Activated CD4-positive, alpha-beta T cell treated with anti-CD3 and anti-CD28 coated beads for 1 hour (primary cell): ENCODE measurements at regions not wholly inside any gene's neighbourhood (a gene's known extent, or its start where the extent isn't known, plus 50 kb on each side); places are given as distances from the start of the nearest gene placed in this dataset.
"Not testable (repeated sequence)": the region's sequence is repeated elsewhere in the genome, so short reads cannot be mapped to it uniquely, and the experiment has no call there.

Source experiments
- DNase-seq: peaks from one replicate; pipeline ENCODE4 v3.0.0-alpha.2; 2020

DNA sequence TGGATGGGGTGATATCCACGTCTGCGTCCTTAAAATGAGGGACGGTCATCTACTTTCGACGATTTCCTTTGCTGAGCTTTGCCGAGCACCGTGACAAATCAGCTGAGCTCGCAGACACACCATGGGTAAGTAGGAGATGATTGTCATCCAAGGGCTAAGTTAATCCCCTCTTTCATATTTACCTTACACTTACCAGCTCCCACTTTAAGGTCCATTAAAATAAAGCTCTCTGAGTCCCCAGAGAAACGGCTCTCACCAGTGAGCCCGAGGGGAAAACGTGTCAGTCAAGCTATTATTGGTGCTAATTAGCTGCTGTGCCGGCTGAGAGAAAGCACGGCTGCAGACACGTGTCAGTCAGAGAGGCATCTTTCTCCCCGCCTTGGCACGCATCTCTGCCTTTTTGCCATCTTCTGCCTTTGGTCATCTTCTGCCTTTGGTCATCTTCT, 72.2 kb downstream of the CRLF2 start:
- DNase-seq: no peak

GRCh38 chrX:1139185-1139500, 73.3 kb downstream of the CRLF2 start:
- DNase-seq: no peak

DNA sequence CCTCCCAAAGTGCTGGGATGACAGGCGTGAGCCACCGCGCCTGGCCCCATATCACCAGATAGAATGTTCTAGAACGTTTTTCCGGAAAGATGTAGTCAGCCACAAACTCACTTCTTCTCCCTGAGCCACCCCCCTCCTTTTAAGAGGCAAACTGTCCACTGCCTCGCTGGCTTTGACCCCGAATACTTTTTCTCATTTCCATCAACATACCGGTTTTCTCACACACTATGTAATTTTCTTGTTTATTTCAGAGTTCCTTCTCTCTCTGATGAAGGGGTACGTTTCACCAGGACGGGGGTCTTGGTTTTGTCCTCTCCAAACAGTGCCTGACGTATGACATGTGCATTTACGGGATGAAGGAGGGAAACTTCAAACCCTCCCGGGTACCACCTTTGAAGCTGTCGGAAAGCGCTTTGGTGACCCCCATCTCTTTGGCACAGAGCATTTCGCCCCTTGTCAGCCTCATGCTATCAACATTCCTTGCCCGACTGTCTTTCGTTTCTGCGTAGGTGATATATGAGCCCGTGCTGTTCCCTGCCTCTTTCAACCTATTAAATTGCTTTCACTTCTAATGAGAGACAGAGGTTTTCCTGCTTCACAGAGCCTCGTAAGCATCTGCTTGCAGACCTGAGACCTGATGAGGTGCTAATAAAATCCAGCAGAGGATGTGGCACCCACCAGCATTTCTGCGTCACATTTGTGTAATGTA, 73.8 kb downstream of the CRLF2 start:
- no peak for DNase-seq

GRCh38 chrX:1137531-1137930, 74.9 kb downstream of the CRLF2 start:
- DNase-seq: no peak

- not testable (repeated sequence) for DNase-seq
These were observed 75.9 kb downstream of the CRLF2 start for GRCh38 chrX:1136582-1136981.

DNA sequence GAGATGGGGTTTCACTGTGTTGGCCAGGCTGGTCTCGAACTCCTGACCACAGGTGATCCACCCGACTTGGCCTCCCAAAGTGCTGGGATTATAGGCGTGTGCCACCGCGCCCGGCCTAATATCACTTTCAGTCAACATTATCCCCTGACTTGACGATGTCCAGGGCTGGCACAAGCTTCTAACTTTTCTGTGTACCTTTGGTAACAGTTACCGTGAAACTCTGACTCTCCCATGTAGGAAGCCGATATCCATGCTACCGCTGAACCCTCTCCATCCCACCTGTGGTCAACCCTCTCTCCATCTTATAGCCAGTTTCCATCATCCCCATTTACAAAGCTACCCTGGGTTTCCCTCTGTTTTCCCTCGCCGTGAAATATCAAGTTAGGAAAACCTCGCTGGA, 77.5 kb downstream of the CRLF2 start:
- DNase-seq: no peak

- no peak for DNase-seq
These were observed 78.3 kb downstream of the CRLF2 start for GRCh38 chrX:1134156-1134555.

- DNase-seq: no peak
These were observed 85.7 kb downstream of the CRLF2 start for GRCh38 chrX:1126738-1127137.

DNA sequence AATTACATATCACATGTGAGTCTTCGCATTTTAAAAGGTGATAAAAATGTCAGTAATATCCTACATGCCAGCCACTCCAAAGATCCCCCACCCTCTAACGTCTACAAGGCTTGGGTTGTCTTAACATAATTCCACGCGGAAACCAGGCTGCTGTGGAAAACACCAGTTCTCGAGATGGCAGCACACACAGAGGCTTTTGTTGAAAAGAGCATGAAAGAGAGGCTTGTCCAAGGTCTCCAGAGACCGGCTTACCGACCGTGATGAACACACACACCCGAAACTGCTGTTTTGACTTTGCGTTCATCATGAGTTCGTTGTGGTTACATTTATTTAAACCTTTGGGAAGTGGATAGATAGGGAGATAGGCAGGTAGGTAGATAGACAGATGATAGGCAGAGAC, 87.9 kb downstream of the CRLF2 start:
- no peak for DNase-seq

GRCh38 chrX:1122851-1123250, 89.6 kb downstream of the CRLF2 start:
- DNase-seq: not testable (repeated sequence)

- no peak for DNase-seq
These were observed 93.2 kb downstream of the CRLF2 start for GRCh38 chrX:1119275-1119674.

- DNase-seq: no peak
These were observed 93.8 kb downstream of the CRLF2 start for GRCh38 chrX:1118572-1119199.

DNA sequence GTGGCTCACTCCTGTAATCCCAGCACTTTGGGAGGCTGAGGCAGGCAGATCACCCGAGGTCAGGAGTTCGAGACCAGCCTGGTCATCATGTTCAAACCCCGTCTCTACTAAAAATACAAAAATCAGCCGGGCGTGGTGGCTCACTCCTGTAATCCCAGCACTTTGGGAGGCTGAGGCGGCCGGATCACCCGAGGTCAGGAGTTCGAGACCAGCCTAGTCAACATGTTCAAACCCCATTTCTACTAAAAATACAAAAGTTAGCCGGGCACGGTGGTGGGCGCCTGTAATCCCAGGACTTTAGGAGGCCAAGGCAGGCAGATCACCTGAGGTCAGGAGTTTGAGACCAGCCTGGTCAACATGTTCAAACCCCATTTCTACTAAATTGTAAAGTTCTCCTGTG, 97.0 kb downstream of the CRLF2 start:
- not testable (repeated sequence) for DNase-seq

GRCh38 chrX:1112321-1112720, 100.1 kb downstream of the CRLF2 start:
- no peak for DNase-seq

DNA sequence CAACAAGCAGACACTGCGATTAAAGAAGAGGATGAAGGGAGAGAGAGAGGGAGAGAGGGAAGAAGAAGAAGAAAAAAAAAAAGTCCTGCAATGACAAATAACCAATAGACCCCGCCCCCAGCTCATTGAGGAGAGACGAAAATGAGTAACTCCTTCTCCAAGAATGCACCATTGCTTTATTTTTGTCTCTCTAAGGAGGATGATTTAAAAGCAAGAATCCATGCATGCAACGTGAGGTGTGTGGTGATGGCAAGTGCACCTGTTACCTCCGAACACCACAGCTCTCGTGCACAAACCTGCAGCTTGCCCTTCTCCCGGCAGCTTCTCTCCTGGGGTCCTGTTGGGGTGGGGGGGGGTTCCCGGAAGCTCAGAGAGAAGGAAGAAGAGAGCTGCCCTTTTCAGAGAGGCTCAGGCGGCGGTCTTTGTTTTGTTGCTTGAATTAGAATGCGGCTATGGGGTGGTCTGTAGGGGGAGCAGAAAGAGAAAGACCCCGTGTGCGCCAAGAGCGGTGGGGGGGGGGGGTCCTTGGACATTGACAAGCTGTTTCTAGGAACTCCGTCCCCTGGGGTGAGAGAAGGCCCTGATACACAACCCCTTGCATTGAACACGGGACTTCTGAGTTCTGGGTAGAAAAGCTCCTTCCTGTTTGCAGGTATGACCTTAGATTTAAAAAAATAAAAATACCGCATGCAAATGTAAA, 100.7 kb downstream of the CRLF2 start:
- DNase-seq: no peak

GRCh38 chrX:1109580-1110119, 102.8 kb downstream of the CRLF2 start:
- no peak for DNase-seq

DNA sequence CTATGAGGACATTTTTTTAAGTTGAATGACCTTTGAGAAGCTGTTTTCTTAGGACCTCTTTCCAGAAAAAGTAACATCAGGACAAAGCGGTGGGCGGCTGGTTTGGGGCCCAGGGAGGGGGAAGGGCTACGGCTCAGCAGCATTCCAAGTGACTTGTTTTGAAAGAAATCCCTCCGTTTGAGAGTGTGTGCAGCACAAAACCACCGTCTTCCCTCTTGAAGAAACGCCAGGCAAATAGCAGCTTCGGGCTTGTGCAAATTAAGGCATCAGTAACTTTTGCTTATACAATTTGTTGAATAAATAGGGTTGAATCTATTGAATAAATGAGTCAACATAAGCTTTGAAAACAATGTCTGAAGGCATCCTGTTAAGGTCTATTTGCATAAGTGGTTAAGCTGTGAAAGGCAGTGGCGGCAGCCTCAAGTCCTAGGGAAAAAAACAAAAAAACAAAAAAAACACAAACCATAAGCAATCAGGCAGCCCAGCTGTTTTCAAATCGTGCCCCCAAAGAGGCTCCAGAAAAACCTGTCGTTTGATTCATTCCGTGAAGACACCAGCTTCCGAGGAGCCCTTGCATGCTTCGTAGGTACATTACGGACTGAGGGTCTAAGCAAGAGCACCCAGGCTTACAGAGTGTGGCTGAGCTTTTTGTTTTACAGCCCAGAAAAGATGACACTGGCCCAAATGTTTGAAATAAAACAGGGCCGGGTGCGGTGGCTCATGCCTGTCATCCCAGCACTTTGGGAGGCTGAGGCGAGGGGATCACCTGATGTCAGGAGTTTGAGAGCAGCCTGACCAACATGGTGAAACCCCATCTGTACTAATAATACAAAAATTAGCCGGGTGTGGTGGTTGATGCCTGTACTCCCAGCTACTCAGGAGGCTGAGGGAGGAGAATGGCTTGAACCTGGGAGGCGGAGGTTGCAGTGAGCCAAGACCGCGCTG, 103.7 kb downstream of the CRLF2 start:
- no peak for DNase-seq

- DNase-seq: no peak
These were observed 105.8 kb downstream of the CRLF2 start for GRCh38 chrX:1106478-1107210.

- DNase-seq: no peak
These were observed 106.6 kb downstream of the CRLF2 start for GRCh38 chrX:1105671-1106419.

DNA sequence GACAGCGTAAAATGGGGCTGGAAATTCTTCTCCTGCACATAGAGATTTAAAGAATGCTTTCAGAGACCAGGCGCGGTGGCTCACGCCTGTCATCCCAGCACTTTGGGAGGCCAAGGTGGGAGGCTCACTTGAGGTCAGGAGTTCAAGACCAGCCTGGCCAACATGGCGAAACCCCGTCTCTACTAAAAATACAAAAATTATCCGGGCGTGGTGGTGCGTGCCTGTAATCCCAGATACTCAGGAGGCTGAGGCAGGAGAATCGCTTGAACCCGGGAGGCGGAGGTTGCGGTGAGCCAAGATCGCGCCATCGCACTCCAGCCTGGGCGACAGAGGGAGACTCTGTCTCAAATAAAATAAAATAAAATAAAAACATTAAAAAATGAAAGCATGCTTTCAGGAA, 107.4 kb downstream of the CRLF2 start:
- not testable (repeated sequence) for DNase-seq

DNA sequence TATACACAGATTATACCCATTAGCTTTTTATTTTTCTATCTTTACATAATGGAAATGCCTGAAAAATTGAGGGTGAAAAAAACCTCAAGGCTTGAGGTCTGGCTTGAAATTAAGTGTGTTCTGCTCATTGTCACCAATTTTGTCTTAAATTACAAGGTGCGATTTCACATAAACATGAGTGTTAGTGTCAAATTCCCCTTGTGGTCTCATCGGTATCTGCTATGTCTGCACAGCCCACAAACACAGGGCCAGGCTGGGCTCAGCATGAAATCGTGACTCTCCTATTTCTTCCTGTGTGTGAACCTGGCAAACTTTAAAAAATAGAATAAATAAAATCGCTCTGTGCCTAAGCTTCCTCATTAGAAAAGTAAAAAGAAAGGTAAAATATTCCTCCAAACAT, 109.1 kb downstream of the CRLF2 start:
- no peak for DNase-seq
